Neural cell (in vitro differentiated cells): ENCODE measurements at regions not wholly inside any gene's neighbourhood (a gene's known extent, or its start where the extent isn't known, plus 50 kb on each side); places are given as distances from the start of the nearest gene placed in this dataset.

Experiments
- H2AFZ ChIP-seq: fragments of 200-600, 300-800 bp; sonication (generic), shearing (Covaris generic); 2 replicates; pipeline ENCODE4 v1.6.0; 2014; ENCODE audit warnings: low read depth, mild to moderate bottlenecking, antibody characterized with exemption, low read length, moderate library complexity
- H3F3A ChIP-seq: fragments of 200-600 bp; shearing (Covaris generic); 2 replicates; pipeline ENCODE4 v1.6.1; 2016; ENCODE audit warnings: mild to moderate bottlenecking, moderate library complexity, mixed read lengths, antibody characterized with exemption, low read length; ENCODE audit not compliant: insufficient read depth, poor library complexity, severe bottlenecking
- H3K27ac ChIP-seq: fragments of 200-600, 300-800 bp; sonication (generic), shearing (Covaris generic); 2 replicates; pipeline ENCODE4 v1.5.1; 2014; ENCODE audit warnings: mild to moderate bottlenecking, low read length, moderate library complexity
- H3K27me3 ChIP-seq: fragments of 300-800, 200-600 bp; sonication (generic), shearing (Covaris generic); 2 replicates; pipeline ENCODE4 v1.6.0; 2014; ENCODE audit warnings: mild to moderate bottlenecking, low read depth, low read length, moderate library complexity; ENCODE audit not compliant: insufficient read depth
- H3K36me3 ChIP-seq: fragments of 300-800, 200-600 bp; sonication (generic), shearing (Covaris generic); 2 replicates; pipeline ENCODE4 v1.5.1; 2014; ENCODE audit warnings: mild to moderate bottlenecking, antibody characterized with exemption, low read length, moderate library complexity; ENCODE audit not compliant: insufficient read depth
- H3K4me2 ChIP-seq: fragments of 300-800, 200-600 bp; sonication (generic), shearing (Covaris generic); 2 replicates; pipeline ENCODE4 v1.6.0; 2014; ENCODE audit warnings: mild to moderate bottlenecking, low read length
- H3K4me3 ChIP-seq: fragments of 300-800, 200-600 bp; sonication (generic), shearing (Covaris generic); 2 replicates; pipeline ENCODE4 v1.5.1; 2014; ENCODE audit warnings: mild to moderate bottlenecking, low read length, moderate library complexity
- H3K79me2 ChIP-seq: fragments of 200-600 bp; shearing (Covaris generic); replicated peaks from 2 replicates; pipeline ENCODE4 v1.6.0; 2014; ENCODE audit warnings: mild to moderate bottlenecking, low read length, moderate library complexity; ENCODE audit not compliant: insufficient read depth
- H3K9ac ChIP-seq: fragments of 300-800, 200-600 bp; sonication (generic), shearing (Covaris generic); 2 replicates; pipeline ENCODE4 v1.6.1; 2016; ENCODE audit warnings: mild to moderate bottlenecking, low read length, mixed read lengths
- H3K9me2 ChIP-seq: fragments of 200-600 bp; shearing (Covaris generic); 2 replicates; pipeline ENCODE4 v1.6.1; 2016; ENCODE audit warnings: mild to moderate bottlenecking, low read length, mixed read lengths; ENCODE audit not compliant: insufficient read depth
- H3K9me3 ChIP-seq: fragments of 200-600, 300-800 bp; sonication (generic), shearing (Covaris generic); 2 replicates; pipeline ENCODE4 v1.6.1; 2016; ENCODE audit warnings: mild to moderate bottlenecking, mixed run types, low read length, moderate library complexity, mixed read lengths
- H4K20me1 ChIP-seq: fragments of 200-600 bp; shearing (Covaris generic); 2 replicates; pipeline ENCODE4 v1.6.1; 2016; ENCODE audit warnings: mild to moderate bottlenecking, mixed run types; ENCODE audit not compliant: insufficient read depth
- EP300 ChIP-seq: fragments of 450-650 bp; conservative IDR thresholded peaks from 2 replicates; pipeline ENCODE4 v1.6.1; 2014; ENCODE audit warnings: antibody characterized with exemption, mild to moderate bottlenecking, moderate library complexity; ENCODE audit not compliant: poor library complexity, severe bottlenecking
- EZH2 ChIP-seq: fragments of 200-600, 300-800 bp; shearing (Covaris generic), sonication (generic); IDR thresholded peaks from 2 replicates; pipeline ENCODE4 v1.6.1; 2014; ENCODE audit warnings: antibody characterized with exemption, low read length, borderline replicate concordance, mild to moderate bottlenecking; ENCODE audit not compliant: insufficient read depth, poor library complexity, severe bottlenecking
- MXI1 ChIP-seq: fragments of 450-650 bp; conservative IDR thresholded peaks from 2 replicates; pipeline ENCODE4 v1.6.1; 2014; ENCODE audit warnings: antibody characterized with exemption, mild to moderate bottlenecking; ENCODE audit not compliant: poor library complexity, severe bottlenecking
- POLR2AphosphoS5 ChIP-seq: IDR thresholded peaks from 2 replicates; pipeline ENCODE4 v1.6.1; 2012
- RAD21 ChIP-seq: fragments of 450-650 bp; conservative IDR thresholded peaks from 2 replicates; pipeline ENCODE4 v1.6.1; 2014; ENCODE audit warnings: antibody characterized with exemption, mild to moderate bottlenecking, moderate library complexity
- SMC3 ChIP-seq: fragments of 450-650 bp; conservative IDR thresholded peaks from 2 replicates; pipeline ENCODE4 v1.6.1; 2014; ENCODE audit warnings: antibody characterized with exemption, mild to moderate bottlenecking, moderate library complexity; ENCODE audit not compliant: poor library complexity
- TAF1 ChIP-seq: IDR thresholded peaks from 2 replicates; pipeline ENCODE4 v1.6.1; 2012; ENCODE audit warnings: low read depth
- TF ChIP-seq, protein P1 (sequence below): IDR thresholded peaks from 2 replicates; pipeline ENCODE4 v1.6.1; 2012; ENCODE audit warnings: borderline replicate concordance
- TF ChIP-seq, protein P2 (sequence below): fragments of 450-650 bp; IDR thresholded peaks from 2 replicates; pipeline ENCODE4 v1.5.1; 2014; ENCODE audit warnings: antibody characterized with exemption, mild to moderate bottlenecking, moderate library complexity; ENCODE audit not compliant: poor library complexity, severe bottlenecking

DNA sequence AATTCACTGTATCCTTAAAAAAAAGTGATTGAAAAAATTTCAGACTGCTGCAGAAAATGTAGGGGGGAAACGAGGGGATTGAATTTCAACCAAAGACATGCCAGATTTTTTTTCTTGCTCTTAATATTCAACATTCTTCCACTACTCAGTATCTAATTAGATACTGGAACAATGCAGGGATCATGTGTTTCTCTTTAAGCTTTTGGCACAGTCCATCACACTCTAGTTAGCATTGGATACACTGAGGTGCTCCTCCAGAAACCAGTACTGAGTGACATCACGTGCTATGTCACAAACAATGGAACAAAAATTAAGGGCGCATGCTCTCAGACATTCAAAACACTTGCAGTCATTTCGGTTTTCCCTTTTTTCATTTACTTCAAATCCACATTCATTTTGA lies 298.6 kb upstream of the PSMD7 start:
- H3K9me3 ChIP-seq, result no peaks in the 10 kb centered on the region
- H3K27me3 ChIP-seq, result no peaks in the 10 kb centered on the region
- H3K4me3 ChIP-seq, result no peak overlapping the region
- no peak overlapping the region for H3K27ac ChIP-seq
- H2AFZ ChIP-seq, result no peak overlapping the region
- no peaks in the 10 kb centered on the region for H3K79me2 ChIP-seq
- no peaks in the 10 kb centered on the region for H4K20me1 ChIP-seq
- H3K9ac ChIP-seq, result no peak overlapping the region
- H3F3A ChIP-seq, result no peaks in the 10 kb centered on the region
- no peak overlapping the region for H3K4me2 ChIP-seq
- TF ChIP-seq EZH2 (no peak), RAD21 (no peak)
- H3K36me3 ChIP-seq, result no peaks in the 10 kb centered on the region
- H3K9me2 ChIP-seq, result no peaks in the 10 kb centered on the region

DNA sequence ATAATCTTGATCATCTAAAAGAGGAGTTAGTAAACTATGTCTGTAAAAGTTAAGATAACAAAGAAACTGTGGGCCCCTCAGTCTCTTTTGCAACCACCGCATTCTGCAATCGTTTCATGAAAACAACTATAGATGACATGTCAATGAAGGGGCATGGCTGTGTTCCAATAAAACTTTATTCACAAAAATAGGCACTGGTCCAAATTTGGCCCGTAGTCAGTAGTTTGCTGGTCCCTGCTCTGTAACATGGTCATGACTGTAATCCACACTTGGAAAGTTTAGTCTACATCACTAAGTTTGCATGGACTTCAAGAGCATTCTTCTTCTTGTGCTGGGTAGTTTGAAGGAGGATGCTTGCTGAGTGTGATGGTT lies 299.3 kb upstream of the PSMD7 start:
- H3K27me3 ChIP-seq, result no peaks in the 10 kb centered on the region
- TF ChIP-seq EP300, result no peak
- no peak for TF ChIP-seq RAD21
- TF ChIP-seq MXI1, result no peak
- no peak for TF ChIP-seq EZH2
- TF ChIP-seq TAF1, result no peak
- no peak for TF ChIP-seq SMC3
- no peak for TF ChIP-seq POLR2AphosphoS5
- TF ChIP-seq, protein P1, sequence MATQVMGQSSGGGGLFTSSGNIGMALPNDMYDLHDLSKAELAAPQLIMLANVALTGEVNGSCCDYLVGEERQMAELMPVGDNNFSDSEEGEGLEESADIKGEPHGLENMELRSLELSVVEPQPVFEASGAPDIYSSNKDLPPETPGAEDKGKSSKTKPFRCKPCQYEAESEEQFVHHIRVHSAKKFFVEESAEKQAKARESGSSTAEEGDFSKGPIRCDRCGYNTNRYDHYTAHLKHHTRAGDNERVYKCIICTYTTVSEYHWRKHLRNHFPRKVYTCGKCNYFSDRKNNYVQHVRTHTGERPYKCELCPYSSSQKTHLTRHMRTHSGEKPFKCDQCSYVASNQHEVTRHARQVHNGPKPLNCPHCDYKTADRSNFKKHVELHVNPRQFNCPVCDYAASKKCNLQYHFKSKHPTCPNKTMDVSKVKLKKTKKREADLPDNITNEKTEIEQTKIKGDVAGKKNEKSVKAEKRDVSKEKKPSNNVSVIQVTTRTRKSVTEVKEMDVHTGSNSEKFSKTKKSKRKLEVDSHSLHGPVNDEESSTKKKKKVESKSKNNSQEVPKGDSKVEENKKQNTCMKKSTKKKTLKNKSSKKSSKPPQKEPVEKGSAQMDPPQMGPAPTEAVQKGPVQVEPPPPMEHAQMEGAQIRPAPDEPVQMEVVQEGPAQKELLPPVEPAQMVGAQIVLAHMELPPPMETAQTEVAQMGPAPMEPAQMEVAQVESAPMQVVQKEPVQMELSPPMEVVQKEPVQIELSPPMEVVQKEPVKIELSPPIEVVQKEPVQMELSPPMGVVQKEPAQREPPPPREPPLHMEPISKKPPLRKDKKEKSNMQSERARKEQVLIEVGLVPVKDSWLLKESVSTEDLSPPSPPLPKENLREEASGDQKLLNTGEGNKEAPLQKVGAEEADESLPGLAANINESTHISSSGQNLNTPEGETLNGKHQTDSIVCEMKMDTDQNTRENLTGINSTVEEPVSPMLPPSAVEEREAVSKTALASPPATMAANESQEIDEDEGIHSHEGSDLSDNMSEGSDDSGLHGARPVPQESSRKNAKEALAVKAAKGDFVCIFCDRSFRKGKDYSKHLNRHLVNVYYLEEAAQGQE, result no peak
- TF ChIP-seq, protein P2, sequence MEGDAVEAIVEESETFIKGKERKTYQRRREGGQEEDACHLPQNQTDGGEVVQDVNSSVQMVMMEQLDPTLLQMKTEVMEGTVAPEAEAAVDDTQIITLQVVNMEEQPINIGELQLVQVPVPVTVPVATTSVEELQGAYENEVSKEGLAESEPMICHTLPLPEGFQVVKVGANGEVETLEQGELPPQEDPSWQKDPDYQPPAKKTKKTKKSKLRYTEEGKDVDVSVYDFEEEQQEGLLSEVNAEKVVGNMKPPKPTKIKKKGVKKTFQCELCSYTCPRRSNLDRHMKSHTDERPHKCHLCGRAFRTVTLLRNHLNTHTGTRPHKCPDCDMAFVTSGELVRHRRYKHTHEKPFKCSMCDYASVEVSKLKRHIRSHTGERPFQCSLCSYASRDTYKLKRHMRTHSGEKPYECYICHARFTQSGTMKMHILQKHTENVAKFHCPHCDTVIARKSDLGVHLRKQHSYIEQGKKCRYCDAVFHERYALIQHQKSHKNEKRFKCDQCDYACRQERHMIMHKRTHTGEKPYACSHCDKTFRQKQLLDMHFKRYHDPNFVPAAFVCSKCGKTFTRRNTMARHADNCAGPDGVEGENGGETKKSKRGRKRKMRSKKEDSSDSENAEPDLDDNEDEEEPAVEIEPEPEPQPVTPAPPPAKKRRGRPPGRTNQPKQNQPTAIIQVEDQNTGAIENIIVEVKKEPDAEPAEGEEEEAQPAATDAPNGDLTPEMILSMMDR, result no peak
- H3K36me3 ChIP-seq, result no peaks in the 10 kb centered on the region
- no peaks in the 10 kb centered on the region for H3F3A ChIP-seq
- no peaks in the 10 kb centered on the region for H4K20me1 ChIP-seq
- no peak overlapping the region for H3K4me2 ChIP-seq
- no peak overlapping the region for H3K9ac ChIP-seq
- no peak overlapping the region for H3K4me3 ChIP-seq
- H2AFZ ChIP-seq, result no peak overlapping the region
- H3K27ac ChIP-seq, result no peak overlapping the region
- no peaks in the 10 kb centered on the region for H3K9me2 ChIP-seq
- no peaks in the 10 kb centered on the region for H3K79me2 ChIP-seq
- no peaks in the 10 kb centered on the region for H3K9me3 ChIP-seq
